ENCODE measurements at regions not wholly inside any gene's neighbourhood (a gene's known extent, or its start where the extent isn't known, plus 50 kb on each side); places are given as distances from the start of the nearest gene placed in this dataset.
A peak's percentile ranks its signal among the peaks of the same experiment; 100 is the strongest.

GRCh38 chr1:55542901-55543504, 327.8 kb upstream of the USP24 start:
- no peak for DNase-seq (ENCODE audit: low spot score)
- Histone ChIP-seq H3K27me3 (ENCODE audit: insufficient read depth, poor library complexity, severe bottlenecking) (no peaks in the 10 kb centered on the region), H3K36me3 (ENCODE audit: low read depth) (no peaks in the 10 kb centered on the region), H3K9me3 (ENCODE audit: severe bottlenecking) (no peaks in the 10 kb centered on the region), H3K4me3 (ENCODE audit: severe bottlenecking) (no peak overlapping the region), H3K27ac (ENCODE audit: poor library complexity, severe bottlenecking) (peak overlapping the region; percentile 73), H3K4me1 (ENCODE audit: insufficient read depth, poor library complexity, severe bottlenecking) (peaks cover 14% of the 10 kb centered on the region)
- no peak for TF ChIP-seq CTCF (IDR thresholded peaks at IDR 0.05; ENCODE audit: poor library complexity, severe bottlenecking)
- ATAC-seq (ENCODE audit: low read depth) = peak; percentile 65

- Histone ChIP-seq H3K36me3 (ENCODE audit: low read depth) (no peaks in the 10 kb centered on the region), H3K27ac (ENCODE audit: poor library complexity, severe bottlenecking) (no peak overlapping the region), H3K27me3 (ENCODE audit: insufficient read depth, poor library complexity, severe bottlenecking) (no peaks in the 10 kb centered on the region), H3K4me1 (ENCODE audit: insufficient read depth, poor library complexity, severe bottlenecking) (peaks cover 14% of the 10 kb centered on the region), H3K9me3 (ENCODE audit: severe bottlenecking) (no peaks in the 10 kb centered on the region), H3K4me3 (ENCODE audit: severe bottlenecking) (no peak overlapping the region)
- DNase-seq (ENCODE audit: low spot score) = no peak
- ATAC-seq (ENCODE audit: low read depth) = peak; percentile 53; the same call in 1 of the 3 replicates
- no peak for TF ChIP-seq CTCF (IDR thresholded peaks at IDR 0.05; ENCODE audit: poor library complexity, severe bottlenecking)
Measured at GRCh38 chr1:55541296-55541695, 326.1 kb upstream of the USP24 start.

- Histone ChIP-seq H3K4me1 (ENCODE audit: insufficient read depth, poor library complexity, severe bottlenecking) (peaks cover 14% of the 10 kb centered on the region), H3K27ac (ENCODE audit: poor library complexity, severe bottlenecking) (no peak overlapping the region), H3K27me3 (ENCODE audit: insufficient read depth, poor library complexity, severe bottlenecking) (no peaks in the 10 kb centered on the region), H3K36me3 (ENCODE audit: low read depth) (no peaks in the 10 kb centered on the region), H3K4me3 (ENCODE audit: severe bottlenecking) (no peak overlapping the region), H3K9me3 (ENCODE audit: severe bottlenecking) (no peaks in the 10 kb centered on the region)
- TF ChIP-seq CTCF (IDR thresholded peaks at IDR 0.05; ENCODE audit: poor library complexity, severe bottlenecking) = no peak
- DNase-seq (ENCODE audit: low spot score) (no peak), ATAC-seq (ENCODE audit: low read depth) (no peak)
Measured at GRCh38 chr1:55539652-55540512, 324.7 kb upstream of the USP24 start.

GRCh38 chr1:55538428-55538827, 323.3 kb upstream of the USP24 start:
- Histone ChIP-seq H3K36me3 (ENCODE audit: low read depth) (no peaks in the 10 kb centered on the region), H3K4me1 (ENCODE audit: insufficient read depth, poor library complexity, severe bottlenecking) (peaks cover 12% of the 10 kb centered on the region), H3K9me3 (ENCODE audit: severe bottlenecking) (no peaks in the 10 kb centered on the region), H3K4me3 (ENCODE audit: severe bottlenecking) (no peak overlapping the region), H3K27ac (ENCODE audit: poor library complexity, severe bottlenecking) (no peak overlapping the region), H3K27me3 (ENCODE audit: insufficient read depth, poor library complexity, severe bottlenecking) (no peaks in the 10 kb centered on the region)
- TF ChIP-seq CTCF (IDR thresholded peaks at IDR 0.05; ENCODE audit: poor library complexity, severe bottlenecking) = no peak
- DNase-seq (ENCODE audit: low spot score) (no peak), ATAC-seq (ENCODE audit: low read depth) (no peak)

- H3K4me3 ChIP-seq (ENCODE audit: severe bottlenecking) = no peak overlapping the region
Measured at GRCh38 chr1:55536545-55536865, 321.3 kb upstream of the USP24 start.

More at GRCh38 chr1:55536545-55536865, 321.3 kb upstream of the USP24 start:
- TF ChIP-seq CTCF (IDR thresholded peaks at IDR 0.05; ENCODE audit: poor library complexity, severe bottlenecking) = no peak
- Histone ChIP-seq H3K27ac (ENCODE audit: poor library complexity, severe bottlenecking) (no peak overlapping the region), H3K36me3 (ENCODE audit: low read depth) (no peaks in the 10 kb centered on the region), H3K9me3 (ENCODE audit: severe bottlenecking) (no peaks in the 10 kb centered on the region), H3K27me3 (ENCODE audit: insufficient read depth, poor library complexity, severe bottlenecking) (no peaks in the 10 kb centered on the region), H3K4me1 (ENCODE audit: insufficient read depth, poor library complexity, severe bottlenecking) (no peaks in the 10 kb centered on the region)
- no peak for ATAC-seq (ENCODE audit: low read depth)
- no peak for DNase-seq (ENCODE audit: low spot score)

All from RWPE2 (cell line).